ENCODE measurements at regions not wholly inside any gene's neighbourhood (a gene's known extent, or its start where the extent isn't known, plus 50 kb on each side); places are given as distances from the start of the nearest gene placed in this dataset.

DNA sequence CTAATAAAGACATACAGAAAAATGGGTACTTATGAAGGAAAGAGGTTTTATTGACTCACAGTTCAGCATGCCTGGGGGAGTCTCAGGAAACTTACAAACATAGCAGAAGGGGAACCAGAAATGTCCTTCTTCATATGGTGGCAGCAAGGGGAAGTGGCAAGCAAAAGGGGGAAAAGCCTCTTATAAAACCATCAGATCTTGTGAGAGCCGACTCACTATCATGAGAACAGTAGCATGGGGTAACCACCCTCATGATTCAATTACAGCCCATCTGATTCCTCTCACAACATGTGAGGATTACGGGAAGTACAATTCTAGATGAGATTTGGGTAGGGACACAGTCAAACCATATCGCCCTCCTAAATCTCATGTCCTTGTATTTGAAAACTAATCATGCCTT is 1305.4 kb upstream of the SORCS1 start:
- Histone ChIP-seq H3K9ac (ENCODE audit: low read depth in 1 of 2, low read length in 2 of 2) (no peak overlapping the region), H3K9me3 (ENCODE audit: control insufficient read depth in 4 of 4, low read length in 3 of 4) (no peaks in the 10 kb centered on the region), H3K27ac (ENCODE audit: low read depth in 1 of 2, low read length in 2 of 2) (no peak overlapping the region), H3K4me3 (ENCODE audit: low read depth in 1 of 3, low read length in 3 of 3) (no peak overlapping the region), H3K27me3 (ENCODE audit: control insufficient read depth in 4 of 4, insufficient read depth in 4 of 4, low read length in 3 of 4) (no peaks in the 10 kb centered on the region), H3K36me3 (ENCODE audit: control insufficient read depth in 4 of 4, insufficient read depth in 3 of 4, low read depth in 1 of 4, low read length in 3 of 4) (no peaks in the 10 kb centered on the region), H3K4me1 (ENCODE audit: control insufficient read depth in 4 of 4, insufficient read depth in 4 of 4, low read length in 3 of 4) (peaks cover 2 to 10% (median 6%) of the 10 kb centered on the region in 4 donors)
- no peak for DNase-seq (ENCODE audit: low spot score)
- TF ChIP-seq, protein P1, sequence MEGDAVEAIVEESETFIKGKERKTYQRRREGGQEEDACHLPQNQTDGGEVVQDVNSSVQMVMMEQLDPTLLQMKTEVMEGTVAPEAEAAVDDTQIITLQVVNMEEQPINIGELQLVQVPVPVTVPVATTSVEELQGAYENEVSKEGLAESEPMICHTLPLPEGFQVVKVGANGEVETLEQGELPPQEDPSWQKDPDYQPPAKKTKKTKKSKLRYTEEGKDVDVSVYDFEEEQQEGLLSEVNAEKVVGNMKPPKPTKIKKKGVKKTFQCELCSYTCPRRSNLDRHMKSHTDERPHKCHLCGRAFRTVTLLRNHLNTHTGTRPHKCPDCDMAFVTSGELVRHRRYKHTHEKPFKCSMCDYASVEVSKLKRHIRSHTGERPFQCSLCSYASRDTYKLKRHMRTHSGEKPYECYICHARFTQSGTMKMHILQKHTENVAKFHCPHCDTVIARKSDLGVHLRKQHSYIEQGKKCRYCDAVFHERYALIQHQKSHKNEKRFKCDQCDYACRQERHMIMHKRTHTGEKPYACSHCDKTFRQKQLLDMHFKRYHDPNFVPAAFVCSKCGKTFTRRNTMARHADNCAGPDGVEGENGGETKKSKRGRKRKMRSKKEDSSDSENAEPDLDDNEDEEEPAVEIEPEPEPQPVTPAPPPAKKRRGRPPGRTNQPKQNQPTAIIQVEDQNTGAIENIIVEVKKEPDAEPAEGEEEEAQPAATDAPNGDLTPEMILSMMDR (IDR thresholded peaks at IDR 0.05; ENCODE audit: low read depth, low read length, missing input control) = no peak
- no peak for TF ChIP-seq TAF1 (conservative IDR thresholded peaks at IDR 0.05)
- no peak for TF ChIP-seq SP1 (IDR thresholded peaks at IDR 0.05)
- TF ChIP-seq GABPA (IDR thresholded peaks at IDR 0.05 in 1 of 2, conservative IDR thresholded peaks at IDR 0.05 in 1 of 2) = no peak
- TF ChIP-seq YY1 (IDR thresholded peaks at IDR 0.05) = no peak
- TF ChIP-seq HNF4A (conservative IDR thresholded peaks at IDR 0.05) = no peak
- TF ChIP-seq RXRA (IDR thresholded peaks at IDR 0.05) = no peak
- no peak for TF ChIP-seq HNF4G (IDR thresholded peaks at IDR 0.05)
- TF ChIP-seq FOXA2 (IDR thresholded peaks at IDR 0.05) = no peak
- TF ChIP-seq, protein P2, sequence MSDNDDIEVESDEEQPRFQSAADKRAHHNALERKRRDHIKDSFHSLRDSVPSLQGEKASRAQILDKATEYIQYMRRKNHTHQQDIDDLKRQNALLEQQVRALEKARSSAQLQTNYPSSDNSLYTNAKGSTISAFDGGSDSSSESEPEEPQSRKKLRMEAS (IDR thresholded peaks at IDR 0.05) = no peak
- no peak for TF ChIP-seq JUND (IDR thresholded peaks at IDR 0.05)
- no peak for TF ChIP-seq ZBTB33 (IDR thresholded peaks at IDR 0.05)
- TF ChIP-seq NR2F2 (IDR thresholded peaks at IDR 0.05) = no peak
- no peak for TF ChIP-seq ATF3 (IDR thresholded peaks at IDR 0.05)
- no peak for TF ChIP-seq EGR1 (IDR thresholded peaks at IDR 0.05; ENCODE audit: low read depth in 2 of 2)
- no peak for TF ChIP-seq REST (IDR thresholded peaks at IDR 0.05)
- TF ChIP-seq FOXA1 (IDR thresholded peaks at IDR 0.05) = no peak
- TF ChIP-seq RAD21 (IDR thresholded peaks at IDR 0.05) = no peak
- WGBS = 62% methylated on average over 3 of the region's 3 CpGs

All from liver (tissue), 8 donors.